Tibial artery (tissue), 4 donors: ENCODE measurements at regions not wholly inside any gene's neighbourhood (a gene's known extent, or its start where the extent isn't known, plus 50 kb on each side); places are given as distances from the start of the nearest gene placed in this dataset.

Experiments
- DNase-seq, 2 donors: peaks; one replicate each; pipeline ENCODE4 v3.0.0-alpha.2; 2019
- H3K27ac ChIP-seq, 2 donors: fragments of 200-600 bp; sonication (generic) in 1 of 2; 1 replicate in 1 of 2; 2 replicates in 1 of 2; pipeline ENCODE4 v1.5.1; 2018 to 2019; ENCODE audit warnings: mild to moderate bottlenecking in 1 of 2
- H3K27me3 ChIP-seq, 2 donors: fragments of 200-600 bp; sonication (generic) in 1 of 2; one replicate each; pipeline versions ENCODE4 v1.5.1 to v1.6.0; 2016 to 2019
- H3K36me3 ChIP-seq, 3 donors: fragments of 200-600 bp; sonication (generic) in 2 of 3; one replicate each; pipeline ENCODE4 v1.5.1; 2016 to 2019; ENCODE audit warnings: mild to moderate bottlenecking in 2 of 3
- H3K4me1 ChIP-seq, 4 donors: fragments of 200-600 bp; sonication (generic) in 2 of 4; 1 replicate in 3 of 4; 2 replicates in 1 of 4; pipeline ENCODE4 v1.5.1; 2016 to 2019
- H3K4me3 ChIP-seq, 2 donors: fragments of 200-600 bp; sonication (generic) in 1 of 2; 1 replicate in 1 of 2; 2 replicates in 1 of 2; pipeline ENCODE4 v1.5.1; 2018 to 2019; ENCODE audit warnings: mild to moderate bottlenecking in 2 of 2
- H3K9me3 ChIP-seq, 3 donors: fragments of 200-600 bp; sonication (generic) in 1 of 3; one replicate each; pipeline ENCODE4 v1.5.1; 2016 to 2019
- CTCF ChIP-seq, 2 experiments: fragments of 200-600 bp in 1 of 2; fragments of 450-650 bp in 1 of 2; IDR thresholded peaks; one replicate each; pipeline ENCODE4 v1.5.1; 2017 to 2019; ENCODE audit warnings: antibody characterized with exemption in 2 of 2, mild to moderate bottlenecking in 1 of 2, moderate library complexity in 1 of 2
- intact Hi-C: fragments of 100-400 bp; cut with DNase I; formaldehyde crosslinking; loops from one replicate; pipeline ENCODE4 v1.15.0; 2023; ENCODE audit warnings: low total_unique reads

GRCh38 chr1:185477638-185478580, 160.9 kb upstream of the IVNS1ABP start:
- H3K27ac ChIP-seq: no peak overlapping the region
- TF ChIP-seq CTCF (IDR thresholded peaks at IDR 0.05): no peak
- intact Hi-C loops: no loop called here
- no peaks in the 10 kb centered on the region for H3K36me3 ChIP-seq
- no peaks in the 10 kb centered on the region for H3K9me3 ChIP-seq
- H3K27me3 ChIP-seq: peaks cover 0 to 2% of the 10 kb centered on the region in 2 donors
- no peak for DNase-seq
- no peaks in the 10 kb centered on the region for H3K4me1 ChIP-seq
- H3K4me3 ChIP-seq: no peak overlapping the region

GRCh38 chr1:185474440-185475149, 157.6 kb upstream of the IVNS1ABP start:
- Histone ChIP-seq H3K27ac (no peak overlapping the region), H3K27me3 (peaks cover 0 to 2% of the 10 kb centered on the region in 2 donors), H3K36me3 (no peaks in the 10 kb centered on the region), H3K4me1 (no peaks in the 10 kb centered on the region), H3K4me3 (no peak overlapping the region), H3K9me3 (no peaks in the 10 kb centered on the region)
- TF ChIP-seq CTCF (IDR thresholded peaks at IDR 0.05): no peak
- DNase-seq: no peak
- intact Hi-C loops: no loop called here

- H3K27me3 ChIP-seq: peaks cover 0 to 2% of the 10 kb centered on the region in 2 donors
- H3K9me3 ChIP-seq: no peaks in the 10 kb centered on the region
- TF ChIP-seq CTCF (IDR thresholded peaks at IDR 0.05): no peak
- no peak overlapping the region for H3K4me3 ChIP-seq
- no peak overlapping the region for H3K27ac ChIP-seq
- no peaks in the 10 kb centered on the region for H3K36me3 ChIP-seq
- H3K4me1 ChIP-seq: no peaks in the 10 kb centered on the region
- intact Hi-C loops: no loop called here
- no peak for DNase-seq
These were observed 156.1 kb upstream of the IVNS1ABP start for GRCh38 chr1:185473186-185473585.

- intact Hi-C loops: no loop called here
- H3K27me3 ChIP-seq: peaks cover 0 to 2% of the 10 kb centered on the region in 2 donors
- no peaks in the 10 kb centered on the region for H3K9me3 ChIP-seq
- TF ChIP-seq CTCF (IDR thresholded peaks at IDR 0.05): no peak
- H3K36me3 ChIP-seq: no peaks in the 10 kb centered on the region
- no peak overlapping the region for H3K4me3 ChIP-seq
- no peak overlapping the region for H3K27ac ChIP-seq
- H3K4me1 ChIP-seq: no peaks in the 10 kb centered on the region
- no peak for DNase-seq
These were observed 151.6 kb upstream of the IVNS1ABP start for GRCh38 chr1:185468626-185469025.

GRCh38 chr1:185467122-185467521, 150.1 kb upstream of the IVNS1ABP start:
- Histone ChIP-seq H3K36me3 (no peaks in the 10 kb centered on the region), H3K27ac (no peak overlapping the region), H3K4me3 (no peak overlapping the region), H3K4me1 (no peaks in the 10 kb centered on the region), H3K27me3 (no peaks in the 10 kb centered on the region), H3K9me3 (no peaks in the 10 kb centered on the region)
- TF ChIP-seq CTCF (IDR thresholded peaks at IDR 0.05): no peak
- no peak for DNase-seq
- intact Hi-C loops: no loop called here
